ENCODE measurements at regions not wholly inside any gene's neighbourhood (a gene's known extent, or its start where the extent isn't known, plus 50 kb on each side); places are given as distances from the start of the nearest gene placed in this dataset.

- ATAC-seq: peak; percentile 39
- Histone ChIP-seq H3K4me2 (ENCODE audit: control insufficient read depth, insufficient read depth) (peak overlapping the region; percentile 98), H2AFZ (ENCODE audit: control insufficient read depth, low read depth, low read length) (peak overlapping the region; percentile 37), H3K4me1 (ENCODE audit: control insufficient read depth, insufficient read depth, low read length) (peaks cover 62% of the 10 kb centered on the region), H3K79me2 (ENCODE audit: control insufficient read depth, insufficient read depth, low read length) (peaks cover 73% of the 10 kb centered on the region), H3K36me3 (ENCODE audit: control insufficient read depth in 2 of 2, insufficient read depth in 2 of 2, low read length in 1 of 2) (no peaks in the 10 kb centered on the region), H3K9me3 (replicated peaks; ENCODE audit: control insufficient read depth, insufficient read depth, low read length) (no peaks in the 10 kb centered on the region), H3K4me3 (peak overlapping the region; percentile 82), H3K27me3 (replicated peaks in 1 of 2; ENCODE audit: control insufficient read depth in 2 of 2, insufficient read depth in 2 of 2, low read length in 1 of 2) (no peaks in the 10 kb centered on the region), H4K20me1 (ENCODE audit: control insufficient read depth, insufficient read depth) (no peaks in the 10 kb centered on the region), H3K27ac (ENCODE audit: control insufficient read depth, insufficient read depth) (peak overlapping the region; percentile 99), H3K9ac (ENCODE audit: control insufficient read depth, insufficient read depth, low read length) (peak overlapping the region; percentile 95)
- ChIA-PET POLR2A (interaction anchor here (0.6 to 2.2 kb wide), 12 partner anchors 20 to 436 kb away, joined by 3 to 12 read pairs (median 5); partner anchors contain the start of gene BTG1), CTCF (interaction anchor here (1.5 to 2.0 kb wide), 6 partner anchors 21 to 104 kb away, joined by 4 to 9 read pairs (median 6); no protein-coding TSS in a partner anchor), SMC1A (ENCODE audit: uncharacterized antibody, unreplicated experiment) (interaction anchor here (0.9 to 3.2 kb wide), 27 partner anchors 10 to 424 kb away, joined by 3 to 28 read pairs (median 5); partner anchors contain the start of gene BTG1), RAD21 (ENCODE audit: unreplicated experiment) (interaction anchor here (0.7 to 5.9 kb wide), 26 partner anchors 19 to 655 kb away, joined by 3 to 67 read pairs (median 6); partner anchors contain the start of gene BTG1)
- no TSS peak for BruUV-seq (replicated peaks)
- peak; percentile 13 for FAIRE-seq
- intact Hi-C loops (cut with micrococcal nuclease; ENCODE audit: unreplicated experiment): loop anchor here (1.0 to 10.0 kb wide), 6 partner anchors 21 to 432 kb away; partner anchors contain the start of gene BTG1
- WGBS (ENCODE audit: insufficient coverage, insufficient replicate concordance, low lambda C conversion rate, missing lambda C conversion rate): under 1% methylated on average over 13 of the region's 13 CpGs
- DNase-seq (ENCODE audit: low read depth, low spot score): peak; percentile 90
- in situ Hi-C loops (cut with MboI): loop anchor here (25.0 kb wide), 1 partner anchor 96 kb away; no protein-coding TSS in a partner anchor
- TF ChIP-seq ZNF274 (IDR thresholded peaks at IDR 0.05; ENCODE audit: insufficient read depth, insufficient read length) (no peak), NR2F1 (conservative IDR thresholded peaks at IDR 0.05) (no peak), CBFB (IDR thresholded peaks at IDR 0.05; ENCODE audit: low read depth) (0 out of 2 replicates have a peak, but pooled peaks have one; percentile 6), SMARCA5 (IDR thresholded peaks at IDR 0.05) (peak; percentile 59; the same call in 1 of the 2 replicates), YY1 (IDR thresholded peaks at IDR 0.05; ENCODE audit: low read depth, low read length) (peak; percentile 30; the same call in 1 of the 2 replicates), CUX1 (IDR thresholded peaks at IDR 0.05; ENCODE audit: insufficient replicate concordance, low read depth, low read length) (peak; percentile 64), RELB (IDR thresholded peaks at IDR 0.05; ENCODE audit: low read depth) (peak; percentile 57), CREM (IDR thresholded peaks at IDR 0.05; ENCODE audit: low read depth) (peak; percentile 47; the same call in 1 of the 2 replicates), TCF3 (IDR thresholded peaks at IDR 0.05; ENCODE audit: borderline replicate concordance, insufficient read depth, low read depth, low read length) (peak; percentile 74; the same call in 1 of the 2 replicates), ZNF24 (IDR thresholded peaks at IDR 0.05) (peak; percentile 69; the same call in 1 of the 2 replicates), POLR2A (IDR thresholded peaks at IDR 0.05; ENCODE audit: low read depth, low read length) (peak; percentile 85), PBX3 (IDR thresholded peaks at IDR 0.05; ENCODE audit: insufficient replicate concordance, low read depth, low read length) (peak; percentile 19), ATF2 (IDR thresholded peaks at IDR 0.05; ENCODE audit: low read length) (peak; percentile 28; the same call in 1 of the 2 replicates)
Measured at GRCh38 chr12:92466391-92467305, 236.1 kb upstream of the PLEKHG7 start.

Data from GM12878 (cell line).